ENCODE measurements at regions not wholly inside any gene's neighbourhood (a gene's known extent, or its start where the extent isn't known, plus 50 kb on each side); places are given as distances from the start of the nearest gene placed in this dataset.

- no peak for TF ChIP-seq CTCF (IDR thresholded peaks at IDR 0.05; ENCODE audit: poor library complexity)
- TF ChIP-seq EZH2phosphoT487 (IDR thresholded peaks at IDR 0.05; ENCODE audit: low read depth, severe bottlenecking, unreplicated experiment): no peak
Observed at GRCh38 chr12:111251058-111251730, 117.7 kb downstream of the PHETA1 start.

All from hepatocyte (in vitro differentiated cells).